Endothelial cell of umbilical vein (primary cell): ENCODE measurements at regions not wholly inside any gene's neighbourhood (a gene's known extent, or its start where the extent isn't known, plus 50 kb on each side); places are given as distances from the start of the nearest gene placed in this dataset. TPM values are rescaled to one million over a fixed set of nuclear protein-coding genes. Genes with fewer than 3 reads are reported as not detected.

Source experiments
- BruUV-seq: library from RNA; stranded (reverse); fragments of 400-500 nt; replicated peaks from 2 replicates; lab custom pipeline; 2021; lab: Mats Ljungman, UMichigan
- CTCF ChIA-PET: fragments of 300-600, 350-600 bp; sonication (Branson Sonifier 250); formaldehyde crosslinking; loops from one replicate; lab custom pipeline; 2021; ENCODE audit warnings: antibody characterized with exemption, inconsistent platforms; lab: Charles Lee
- POLR2A ChIA-PET: fragments of 300-600, 350-600 bp; sonication (Branson Sonifier 250); formaldehyde crosslinking; loops from one replicate; lab custom pipeline; 2021; ENCODE audit warnings: antibody characterized with exemption, inconsistent platforms; lab: Charles Lee
- DNase-seq: peaks from one replicate; pipeline ENCODE4 v3.0.0-alpha.2; 2011; ENCODE audit warnings: low read depth, low spot score
- FAIRE-seq: peaks from 2 replicates; lab custom pipeline; 2011; peaks lifted over from hg19 to GRCh38; lab: Jason Lieb, UNC
- H2AFZ ChIP-seq: 2 replicates; pipeline ENCODE4 v1.6.0; 2012; ENCODE audit warnings: low read depth, low read length, control low read depth, inconsistent platforms
- H3K27ac ChIP-seq: 2 replicates; pipeline ENCODE4 v1.5.1; 2011; ENCODE audit warnings: low read depth, mild to moderate bottlenecking, control low read depth, low read length, moderate library complexity; ENCODE audit not compliant: insufficient read depth
- H3K27me3 ChIP-seq, 2 experiments: 2 replicates each; pipeline versions ENCODE4 v1.6.0 to v1.6.1; 2011; ENCODE audit warnings: low read length in 2 of 2, mixed read lengths in 1 of 2; ENCODE audit not compliant: control insufficient read depth in 2 of 2, insufficient read depth in 2 of 2
- H3K36me3 ChIP-seq, 2 experiments: 2 replicates in 1 of 2; 3 replicates in 1 of 2; pipeline ENCODE4 v1.5.1; 2011; ENCODE audit warnings: low read length in 2 of 2, mild to moderate bottlenecking in 1 of 2, moderate library complexity in 1 of 2; ENCODE audit not compliant: control insufficient read depth in 2 of 2, insufficient read depth in 2 of 2; ENCODE audit errors: extremely low read depth in 1 of 2
- H3K4me1 ChIP-seq: 3 replicates; pipeline ENCODE4 v1.5.1; 2011; ENCODE audit warnings: mild to moderate bottlenecking, low read length; ENCODE audit not compliant: control insufficient read depth, insufficient read depth; ENCODE audit errors: extremely low read depth
- H3K4me2 ChIP-seq: 2 replicates; pipeline ENCODE4 v1.6.1; 2011; ENCODE audit warnings: low read length, control low read depth, mixed read lengths; ENCODE audit not compliant: insufficient read depth
- H3K4me3 ChIP-seq, 3 experiments: fragments of 200-600 bp in 1 of 3; sonication (generic), shearing (Covaris generic) in 1 of 3; replicated peaks in 1 of 3; 2 replicates each; pipeline ENCODE4 v1.5.1; 2011 to 2016; ENCODE audit warnings: control low read depth in 3 of 3, low read length in 3 of 3, mild to moderate bottlenecking in 2 of 3, inconsistent platforms in 1 of 3, low read depth in 1 of 3, moderate library complexity in 1 of 3; ENCODE audit not compliant: insufficient read depth in 1 of 3
- H3K79me2 ChIP-seq: 2 replicates; pipeline ENCODE4 v1.6.0; 2012; ENCODE audit warnings: low read length, inconsistent platforms; ENCODE audit not compliant: control insufficient read depth, insufficient read depth
- H3K9ac ChIP-seq: replicated peaks from 2 replicates; pipeline ENCODE3; 2011; ENCODE audit warnings: low read length, control low read depth; ENCODE audit not compliant: insufficient read depth; ENCODE audit errors: extremely low read depth
- H3K9me1 ChIP-seq: replicated peaks from 3 replicates; pipeline ENCODE4 v1.6.0; 2011; ENCODE audit warnings: mild to moderate bottlenecking, low read length; ENCODE audit not compliant: control insufficient read depth, insufficient read depth; ENCODE audit errors: extremely low read depth
- H3K9me3 ChIP-seq: replicated peaks from 2 replicates; pipeline ENCODE4 v1.5.1; 2012; ENCODE audit warnings: low read length, inconsistent platforms; ENCODE audit not compliant: control insufficient read depth, insufficient read depth
- H4K20me1 ChIP-seq: replicated peaks from 2 replicates; pipeline ENCODE3; 2011; ENCODE audit warnings: mild to moderate bottlenecking, low read length; ENCODE audit not compliant: control insufficient read depth, insufficient read depth; ENCODE audit errors: extremely low read depth
- CTCF ChIP-seq, 2 donors: IDR thresholded peaks; 1 replicate in 1 of 2; 2 replicates in 1 of 2; pipeline ENCODE4 v1.5.1; 2011; ENCODE audit warnings: low read length in 2 of 2, mild to moderate bottlenecking in 2 of 2, moderate library complexity in 2 of 2, control low read depth in 1 of 2, inconsistent platforms in 1 of 2, low read depth in 1 of 2; ENCODE audit not compliant: insufficient read depth in 1 of 2; ENCODE audit errors: extremely low read depth in 1 of 2
- EZH2 ChIP-seq: IDR thresholded peaks from 2 replicates; pipeline ENCODE4 v1.6.1; 2012; ENCODE audit warnings: borderline replicate concordance, low read depth, mild to moderate bottlenecking, moderate library complexity, low read length, inconsistent platforms; ENCODE audit not compliant: severe bottlenecking
- FOS ChIP-seq: IDR thresholded peaks from 2 replicates; pipeline ENCODE4 v1.6.1; 2011; ENCODE audit warnings: mild to moderate bottlenecking, low read length, moderate library complexity, borderline replicate concordance; ENCODE audit not compliant: insufficient read depth
- GATA2 ChIP-seq: IDR thresholded peaks from 2 replicates; pipeline ENCODE4 v1.7.0; 2011; ENCODE audit warnings: low read depth, mild to moderate bottlenecking, moderate library complexity, mixed read lengths, low read length; ENCODE audit not compliant: insufficient read length, insufficient read depth
- JUN ChIP-seq: IDR thresholded peaks from 2 replicates; pipeline ENCODE4 v1.6.1; 2011; ENCODE audit warnings: borderline replicate concordance, low read depth; ENCODE audit not compliant: insufficient read length, insufficient read depth
- MYC ChIP-seq: IDR thresholded peaks from one replicate; pipeline ENCODE4 v1.6.1; 2011; ENCODE audit warnings: mild to moderate bottlenecking, low read depth, low read length
- POLR2A ChIP-seq: IDR thresholded peaks from 2 replicates; pipeline ENCODE4 v1.6.1; 2012; ENCODE audit warnings: low read depth, mild to moderate bottlenecking, control low read depth, low read length
- POLR2AphosphoS5 ChIP-seq: IDR thresholded peaks from 2 replicates; pipeline ENCODE4 v1.6.1; 2012; ENCODE audit warnings: low read depth, mild to moderate bottlenecking, control low read depth, low read length, moderate library complexity; ENCODE audit not compliant: insufficient read depth
- dilution Hi-C: fragments of 300-500 bp; cut with MboI; formaldehyde crosslinking; loops from one replicate; pipeline ENCODE4 v1.15.0; 2019; ENCODE audit warnings: low sequenced_read_pairs; ENCODE audit not compliant: extremely low pct_ligation_motif_present
- intact Hi-C: fragments of 100-400 bp; cut with micrococcal nuclease; formaldehyde crosslinking; loops from one replicate; pipeline ENCODE4 v1.10.0; 2022
- microRNA-seq: library from miRNA; unstranded; fragments of <30 nt; microRNA quantifications from one replicate; pipeline ENCODE4 v1.2.0, GENCODE V29; 2021; ENCODE audit warnings: borderline number of aligned reads, borderline replicate concordance
- small RNA-seq: library from RNA; depleted of rRNA; stranded (forward); fragments of <200 nt; gene quantifications from one replicate; pipeline ENCODE3, GENCODE V24; 2012; ENCODE audit warnings: low replicate concordance, low read depth; ENCODE audit not compliant: insufficient read depth, insufficient read length
- TF ChIP-seq, protein P1 (sequence below): IDR thresholded peaks from 2 replicates; pipeline ENCODE4 v1.6.1; 2011; ENCODE audit not compliant: insufficient read depth, insufficient read length

DNA sequence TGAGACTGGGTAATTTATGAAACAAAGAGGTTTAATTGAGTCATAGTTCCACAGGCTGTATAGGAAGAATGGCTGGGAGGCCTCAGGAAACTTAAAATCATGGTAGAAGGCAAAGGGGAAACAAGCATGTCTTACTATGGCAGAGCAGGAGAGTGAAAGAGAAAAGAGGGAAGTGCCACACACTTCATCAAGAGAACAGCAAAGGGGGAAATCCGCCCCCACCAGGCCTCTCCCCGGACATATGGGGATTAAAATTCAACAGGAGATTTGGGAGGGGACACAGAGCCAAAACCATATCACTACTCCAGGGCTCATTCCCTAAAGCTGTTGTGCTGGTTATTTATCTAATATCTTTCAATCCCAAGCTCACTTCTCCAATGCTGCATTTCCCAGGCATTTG, 50.2 kb upstream of the NR3C1 start:
- no peaks in the 10 kb centered on the region for H3K9me1 ChIP-seq
- H3K9ac ChIP-seq: no peak overlapping the region
- ChIA-PET CTCF (no interaction called here), POLR2A (no interaction called here)
- no peaks in the 10 kb centered on the region for H4K20me1 ChIP-seq
- dilution Hi-C loops (no loop called here), intact Hi-C loops (no loop called here)
- H3K27ac ChIP-seq: no peak overlapping the region
- no peak overlapping the region for H2AFZ ChIP-seq
- H3K36me3 ChIP-seq: no peaks in the 10 kb centered on the region
- H3K4me2 ChIP-seq: no peak overlapping the region
- H3K27me3 ChIP-seq: no peaks in the 10 kb centered on the region
- no peak for DNase-seq
- BruUV-seq: no TSS peak
- no peaks in the 10 kb centered on the region for H3K79me2 ChIP-seq
- no peaks in the 10 kb centered on the region for H3K4me1 ChIP-seq
- no peak for TF ChIP-seq GATA2
- TF ChIP-seq POLR2A: no peak
- TF ChIP-seq POLR2AphosphoS5: no peak
- no peak for TF ChIP-seq FOS
- no peak for TF ChIP-seq JUN
- no peak for TF ChIP-seq EZH2
- TF ChIP-seq, protein P1, sequence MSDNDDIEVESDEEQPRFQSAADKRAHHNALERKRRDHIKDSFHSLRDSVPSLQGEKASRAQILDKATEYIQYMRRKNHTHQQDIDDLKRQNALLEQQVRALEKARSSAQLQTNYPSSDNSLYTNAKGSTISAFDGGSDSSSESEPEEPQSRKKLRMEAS: no peak
- TF ChIP-seq MYC: no peak
- no peak for TF ChIP-seq CTCF (IDR thresholded peaks at IDR 0.05; ENCODE audit: extremely low read depth in 1 of 2, insufficient read depth in 1 of 2, low read depth in 1 of 2, low read length in 2 of 2)
- H3K4me3 ChIP-seq: no peak overlapping the region
- no peak for FAIRE-seq
- no peaks in the 10 kb centered on the region for H3K9me3 ChIP-seq

Small RNA genes lying in the stretch of these regions (microRNA-seq; reads per million reads assigned to microRNA genes)
- gene MIR5197: not detected

Small RNA genes lying in the stretch of these regions (small RNA-seq; reads per million reads assigned to genes)
- gene MIR5197 (not detected), gene RNU7-156P (not detected)
